ENCODE measurements at regions not wholly inside any gene's neighbourhood (a gene's known extent, or its start where the extent isn't known, plus 50 kb on each side); places are given as distances from the start of the nearest gene placed in this dataset.

- dilution Hi-C loops (cut with MboI; ENCODE audit: extremely low pct_ligation_motif_present, low sequenced_read_pairs): no loop called here
Observed at GRCh38 chr6:12351672-12352071, 61.5 kb downstream of the EDN1 start.

GRCh38 chr6:12353731-12354130, 63.6 kb downstream of the EDN1 start:
- Histone ChIP-seq H3K36me3 (ENCODE audit: control insufficient read depth in 2 of 2, extremely low read depth in 1 of 2, insufficient read depth in 2 of 2, low read length in 2 of 2) (no peaks in the 10 kb centered on the region), H2AFZ (ENCODE audit: control insufficient read depth, low read length) (no peak overlapping the region), H3K9me3 (ENCODE audit: control insufficient read depth, low read depth, low read length) (peaks cover 3% of the 10 kb centered on the region), H3K9ac (ENCODE audit: control insufficient read depth, extremely low read depth, insufficient read depth, low read length) (no peak overlapping the region), H3K4me3 (ENCODE audit: control insufficient read depth in 2 of 3, extremely low read depth in 1 of 3, insufficient read depth in 2 of 3, low read depth in 1 of 3, low read length in 3 of 3) (no peak overlapping the region), H3K4me2 (ENCODE audit: control insufficient read depth, extremely low read depth, insufficient read depth, low read depth, low read length) (no peak overlapping the region), H3K27ac (ENCODE audit: control insufficient read depth, insufficient read depth, low read length) (peak overlapping the region; percentile 96), H3K9me1 (ENCODE audit: control insufficient read depth, extremely low read depth, insufficient read depth, low read length) (no peaks in the 10 kb centered on the region), H4K20me1 (ENCODE audit: control insufficient read depth, extremely low read depth, insufficient read depth, low read length) (no peaks in the 10 kb centered on the region), H3K79me2 (ENCODE audit: control insufficient read depth, insufficient read depth, low read length) (no peaks in the 10 kb centered on the region), H3K27me3 (ENCODE audit: control insufficient read depth, extremely low read depth, insufficient read depth, low read length) (no peaks in the 10 kb centered on the region), H3K4me1 (ENCODE audit: control insufficient read depth, extremely low read depth, insufficient read depth, low read length) (peaks cover 54% of the 10 kb centered on the region)
- no peak for TF ChIP-seq CTCF (optimal IDR thresholded peaks at IDR 0.05 in 1 of 3, IDR thresholded peaks at IDR 0.05 in 1 of 3, conservative IDR thresholded peaks at IDR 0.05 in 1 of 3; ENCODE audit: extremely low read depth in 1 of 3, insufficient read depth in 2 of 3, low read length in 3 of 3)
- no peak for TF ChIP-seq EZH2 (IDR thresholded peaks at IDR 0.05; ENCODE audit: low read length)
- dilution Hi-C loops (cut with MboI; ENCODE audit: extremely low pct_ligation_motif_present, low sequenced_read_pairs): no loop called here
- peak; percentile 51 for FAIRE-seq
- DNase-seq (ENCODE audit: low read depth, low spot score): no peak

More at GRCh38 chr6:12351672-12352071, 61.5 kb downstream of the EDN1 start:
- no peak for TF ChIP-seq CTCF (optimal IDR thresholded peaks at IDR 0.05 in 1 of 3, IDR thresholded peaks at IDR 0.05 in 1 of 3, conservative IDR thresholded peaks at IDR 0.05 in 1 of 3; ENCODE audit: extremely low read depth in 1 of 3, insufficient read depth in 2 of 3, low read length in 3 of 3)
- TF ChIP-seq EZH2 (IDR thresholded peaks at IDR 0.05; ENCODE audit: low read length): no peak
- no peak for FAIRE-seq
- Histone ChIP-seq H3K9me3 (ENCODE audit: control insufficient read depth, low read depth, low read length) (peaks cover 3% of the 10 kb centered on the region), H3K4me1 (ENCODE audit: control insufficient read depth, extremely low read depth, insufficient read depth, low read length) (peaks cover 49% of the 10 kb centered on the region), H3K9ac (ENCODE audit: control insufficient read depth, extremely low read depth, insufficient read depth, low read length) (no peak overlapping the region), H3K4me2 (ENCODE audit: control insufficient read depth, extremely low read depth, insufficient read depth, low read depth, low read length) (no peak overlapping the region), H3K27ac (ENCODE audit: control insufficient read depth, insufficient read depth, low read length) (no peak overlapping the region), H3K27me3 (ENCODE audit: control insufficient read depth, extremely low read depth, insufficient read depth, low read length) (no peaks in the 10 kb centered on the region), H4K20me1 (ENCODE audit: control insufficient read depth, extremely low read depth, insufficient read depth, low read length) (no peaks in the 10 kb centered on the region), H3K79me2 (ENCODE audit: control insufficient read depth, insufficient read depth, low read length) (no peaks in the 10 kb centered on the region), H3K36me3 (ENCODE audit: control insufficient read depth in 2 of 2, extremely low read depth in 1 of 2, insufficient read depth in 2 of 2, low read length in 2 of 2) (no peaks in the 10 kb centered on the region), H3K9me1 (ENCODE audit: control insufficient read depth, extremely low read depth, insufficient read depth, low read length) (no peaks in the 10 kb centered on the region), H2AFZ (ENCODE audit: control insufficient read depth, low read length) (no peak overlapping the region), H3K4me3 (ENCODE audit: control insufficient read depth in 2 of 3, extremely low read depth in 1 of 3, insufficient read depth in 2 of 3, low read depth in 1 of 3, low read length in 3 of 3) (no peak overlapping the region)
- no peak for DNase-seq (ENCODE audit: low read depth, low spot score)
